Putamen (tissue), 1 donor: ENCODE measurements at regions not wholly inside any gene's neighbourhood (a gene's known extent, or its start where the extent isn't known, plus 50 kb on each side); places are given as distances from the start of the nearest gene placed in this dataset.
"Not testable (repeated sequence)": the region's sequence is repeated elsewhere in the genome, so short reads cannot be mapped to it uniquely, and the experiment has no call there.

ENCODE experiments used
- DNase-seq: peaks from one replicate; pipeline ENCODE4 v3.0.0-alpha.2; 2016; ENCODE audit warnings: low spot score

- no peak for DNase-seq
Measured at GRCh38 chr14:81751198-81751597, 217.5 kb upstream of the SEL1L start.

- DNase-seq = no peak
Measured at GRCh38 chr14:81759541-81759940, 225.9 kb upstream of the SEL1L start.

- no peak for DNase-seq
Measured at GRCh38 chr14:81765651-81766275, 232.1 kb upstream of the SEL1L start.

GRCh38 chr14:81766321-81766915 lies 232.8 kb upstream of the SEL1L start:
- DNase-seq = no peak

- DNase-seq = no peak
Measured at GRCh38 chr14:81767266-81767995, 233.8 kb upstream of the SEL1L start.

- no peak for DNase-seq
Measured at GRCh38 chr14:81771651-81772275, 238.1 kb upstream of the SEL1L start.

- DNase-seq = no peak
Measured at GRCh38 chr14:81772381-81772780, 238.7 kb upstream of the SEL1L start.

- no peak for DNase-seq
Measured at GRCh38 chr14:81776531-81776930, 242.9 kb upstream of the SEL1L start.

GRCh38 chr14:81781798-81782197 lies 248.1 kb upstream of the SEL1L start:
- not testable (repeated sequence) for DNase-seq

- peak; percentile 18 for DNase-seq
Measured at GRCh38 chr14:81784084-81784483, 250.4 kb upstream of the SEL1L start.

- no peak for DNase-seq
Measured at GRCh38 chr14:81797315-81797714, 263.7 kb upstream of the SEL1L start.

- no peak for DNase-seq
Measured at GRCh38 chr14:81801921-81802320, 268.3 kb upstream of the SEL1L start.

- DNase-seq = no peak
Measured at GRCh38 chr14:81802341-81802740, 268.7 kb upstream of the SEL1L start.

GRCh38 chr14:81805785-81806184 lies 272.1 kb upstream of the SEL1L start:
- no peak for DNase-seq

- no peak for DNase-seq
Measured at GRCh38 chr14:81811705-81812269, 278.1 kb upstream of the SEL1L start.

- no peak for DNase-seq
Measured at GRCh38 chr14:81818271-81818670, 284.6 kb upstream of the SEL1L start.

GRCh38 chr14:81819344-81819743 lies 285.7 kb upstream of the SEL1L start:
- DNase-seq = no peak

- DNase-seq = no peak
Measured at GRCh38 chr14:81819910-81820309, 286.3 kb upstream of the SEL1L start.

GRCh38 chr14:81826081-81826480 lies 292.4 kb upstream of the SEL1L start:
- no peak for DNase-seq

GRCh38 chr14:81829447-81829846 lies 295.8 kb upstream of the SEL1L start:
- no peak for DNase-seq

GRCh38 chr14:81831128-81831820 lies 297.6 kb upstream of the SEL1L start:
- no peak for DNase-seq

GRCh38 chr14:81834308-81834707 lies 300.7 kb upstream of the SEL1L start:
- no peak for DNase-seq
